ENCODE measurements at regions not wholly inside any gene's neighbourhood (a gene's known extent, or its start where the extent isn't known, plus 50 kb on each side); places are given as distances from the start of the nearest gene placed in this dataset.

DNA sequence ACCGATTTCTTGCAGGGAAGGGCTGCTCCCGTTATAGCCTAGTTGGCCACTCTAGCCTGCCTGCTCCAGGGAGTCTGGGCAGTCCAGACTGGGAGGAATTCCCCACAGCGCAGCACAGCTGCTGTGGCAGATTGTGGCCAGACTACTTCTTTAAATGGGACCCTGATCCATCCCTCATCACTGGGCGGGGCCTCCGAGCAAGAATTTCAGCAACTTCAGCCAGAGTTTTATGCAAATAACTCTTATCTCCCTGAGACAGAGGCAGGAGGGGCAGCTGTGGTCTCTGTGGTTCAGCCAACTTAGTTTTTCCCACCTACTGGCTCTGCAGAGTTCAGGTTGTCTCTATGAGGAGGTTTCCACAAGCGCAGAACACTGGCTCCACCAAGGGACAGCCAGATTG is 1583.2 kb downstream of the SUCLG1 start:
- in situ Hi-C loops (cut with MboI; ENCODE audit: low pct_unique_long_range_greater_than_20kb, low sequenced_read_pairs, unreplicated experiment), result no loop called here
- TF ChIP-seq CTCF (IDR thresholded peaks at IDR 0.05; ENCODE audit: extremely low read depth, insufficient read depth, missing control alignments), result no peak
- no peak for DNase-seq (ENCODE audit: low spot score)

- TF ChIP-seq CTCF (IDR thresholded peaks at IDR 0.05; ENCODE audit: extremely low read depth, insufficient read depth, missing control alignments), result no peak
- in situ Hi-C loops (cut with MboI; ENCODE audit: low pct_unique_long_range_greater_than_20kb, low sequenced_read_pairs, unreplicated experiment), result no loop called here
- DNase-seq (ENCODE audit: low spot score), result no peak
Observed at GRCh38 chr2:82857967-82858366, 1601.1 kb downstream of the SUCLG1 start.

DNA sequence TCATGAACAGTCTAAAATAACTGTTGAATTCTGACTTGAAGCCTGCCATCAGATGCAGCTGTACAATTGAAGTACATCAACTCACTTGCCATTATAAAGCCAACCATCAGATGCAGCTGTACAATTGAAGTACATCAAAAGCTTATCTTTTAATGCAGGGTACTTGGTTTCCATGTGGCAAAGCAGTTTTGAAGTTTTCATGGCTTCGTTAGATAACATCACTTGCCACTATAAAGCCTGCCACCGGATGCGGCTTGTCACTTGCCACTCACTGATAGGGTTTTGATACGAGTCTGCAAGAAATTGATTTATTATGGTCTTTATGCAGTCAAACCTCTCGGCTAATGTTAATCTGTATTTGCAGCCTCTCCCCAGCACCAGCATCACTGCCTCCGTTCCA is 1605.8 kb downstream of the SUCLG1 start:
- TF ChIP-seq CTCF (IDR thresholded peaks at IDR 0.05; ENCODE audit: extremely low read depth, insufficient read depth, missing control alignments), result no peak
- in situ Hi-C loops (cut with MboI; ENCODE audit: low pct_unique_long_range_greater_than_20kb, low sequenced_read_pairs, unreplicated experiment), result no loop called here
- no peak for DNase-seq (ENCODE audit: low spot score)

- no peak for DNase-seq (ENCODE audit: low spot score)
- in situ Hi-C loops (cut with MboI; ENCODE audit: low pct_unique_long_range_greater_than_20kb, low sequenced_read_pairs, unreplicated experiment), result no loop called here
Observed at GRCh38 chr2:82852787-82853186, 1606.3 kb downstream of the SUCLG1 start.

DNA sequence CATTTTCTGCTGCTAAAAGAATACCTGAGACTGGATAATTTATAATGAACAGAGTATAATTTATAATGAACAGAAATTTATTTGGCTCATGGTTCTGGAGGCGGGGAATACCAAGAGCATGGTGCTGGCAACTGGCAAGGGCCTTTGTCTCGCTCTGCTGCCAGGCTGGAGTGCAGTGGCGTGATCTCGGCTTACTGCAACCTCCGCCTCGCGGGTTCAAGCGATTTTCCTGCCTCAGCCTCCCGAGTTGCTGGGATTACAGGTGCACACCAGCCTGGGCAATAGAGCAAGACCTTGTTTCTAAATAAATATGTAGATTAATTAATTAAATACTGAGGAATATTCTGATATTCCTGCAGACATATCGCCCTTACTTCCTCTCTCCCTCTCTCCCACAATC is 1610.8 kb downstream of the SUCLG1 start:
- DNase-seq (ENCODE audit: low spot score), result no peak
- TF ChIP-seq CTCF (IDR thresholded peaks at IDR 0.05; ENCODE audit: extremely low read depth, insufficient read depth, missing control alignments), result no peak

More at GRCh38 chr2:82852787-82853186, 1606.3 kb downstream of the SUCLG1 start:
- no peak for TF ChIP-seq CTCF (IDR thresholded peaks at IDR 0.05; ENCODE audit: extremely low read depth, insufficient read depth, missing control alignments)

DNA sequence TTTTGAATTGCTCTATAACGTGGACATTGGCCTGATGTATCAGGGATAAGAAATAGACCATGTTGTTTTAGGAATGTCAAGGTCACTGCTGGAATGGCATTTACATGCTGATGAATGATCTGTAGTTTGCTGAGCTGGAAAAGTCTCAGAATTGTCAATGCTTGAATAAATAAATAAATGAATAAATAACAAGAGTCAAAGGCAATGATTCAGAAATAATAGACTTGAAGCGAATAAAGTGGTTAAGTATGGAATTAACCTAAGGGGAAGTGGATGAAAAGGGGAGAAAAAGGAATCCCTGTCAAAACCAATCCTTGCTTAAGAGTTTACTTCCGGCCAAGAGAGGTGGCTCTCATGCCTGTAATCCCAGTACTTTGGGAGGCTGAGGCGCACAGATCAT is 1620.0 kb downstream of the SUCLG1 start:
- DNase-seq (ENCODE audit: low spot score), result no peak
- in situ Hi-C loops (cut with MboI; ENCODE audit: low pct_unique_long_range_greater_than_20kb, low sequenced_read_pairs, unreplicated experiment), result no loop called here
- no peak for TF ChIP-seq CTCF (IDR thresholded peaks at IDR 0.05; ENCODE audit: extremely low read depth, insufficient read depth, missing control alignments)

More for the DNA sequence above, 1610.8 kb downstream of the SUCLG1 start:
- in situ Hi-C loops (cut with MboI; ENCODE audit: low pct_unique_long_range_greater_than_20kb, low sequenced_read_pairs, unreplicated experiment), result no loop called here

Data from GM13977 (cell line).